Middle frontal gyrus (tissue), 1 donor: ENCODE measurements at regions not wholly inside any gene's neighbourhood (a gene's known extent, or its start where the extent isn't known, plus 50 kb on each side); places are given as distances from the start of the nearest gene placed in this dataset.
"Not testable (repeated sequence)": the region's sequence is repeated elsewhere in the genome, so short reads cannot be mapped to it uniquely, and the experiment has no call there.

Source experiments
- DNase-seq: peaks from one replicate; pipeline ENCODE4 v3.0.0-alpha.2; 2015; ENCODE audit warnings: low spot score; ENCODE audit errors: extremely low spot score

- DNase-seq = no peak
Measured at GRCh38 chr11:82225502-82225901, 508.2 kb downstream of the FAM181B start.

GRCh38 chr11:82216927-82217570 lies 516.6 kb downstream of the FAM181B start:
- DNase-seq = no peak

GRCh38 chr11:82210011-82210410 lies 523.7 kb downstream of the FAM181B start:
- no peak for DNase-seq

- DNase-seq = no peak
Measured at GRCh38 chr11:82195283-82195682, 538.4 kb downstream of the FAM181B start.

GRCh38 chr11:82194521-82194920 lies 539.1 kb downstream of the FAM181B start:
- DNase-seq = no peak

- no peak for DNase-seq
Measured at GRCh38 chr11:82191695-82192094, 542.0 kb downstream of the FAM181B start.

- DNase-seq = no peak
Measured at GRCh38 chr11:82185925-82186324, 547.7 kb downstream of the FAM181B start.

- DNase-seq = no peak
Measured at GRCh38 chr11:82184966-82185365, 548.7 kb downstream of the FAM181B start.

GRCh38 chr11:82183346-82183745 lies 550.3 kb downstream of the FAM181B start:
- DNase-seq = no peak

- DNase-seq = not testable (repeated sequence)
Measured at GRCh38 chr11:82182697-82183096, 551.0 kb downstream of the FAM181B start.

GRCh38 chr11:82181796-82182195 lies 551.9 kb downstream of the FAM181B start:
- DNase-seq = not testable (repeated sequence)

GRCh38 chr11:82176945-82177344 lies 556.7 kb downstream of the FAM181B start:
- DNase-seq = no peak

GRCh38 chr11:82176365-82176764 lies 557.3 kb downstream of the FAM181B start:
- DNase-seq = no peak

- no peak for DNase-seq
Measured at GRCh38 chr11:82174610-82175009, 559.1 kb downstream of the FAM181B start.

- DNase-seq = no peak
Measured at GRCh38 chr11:82146789-82147188, 586.9 kb downstream of the FAM181B start.

GRCh38 chr11:82118946-82119345 lies 614.7 kb downstream of the FAM181B start:
- no peak for DNase-seq

- no peak for DNase-seq
Measured at GRCh38 chr11:82117362-82117761, 616.3 kb downstream of the FAM181B start.

- DNase-seq = no peak
Measured at GRCh38 chr11:82105331-82105998, 628.2 kb downstream of the FAM181B start.

- DNase-seq = no peak
Measured at GRCh38 chr11:82092904-82093303, 640.8 kb downstream of the FAM181B start.

- no peak for DNase-seq
Measured at GRCh38 chr11:82089426-82089825, 644.2 kb downstream of the FAM181B start.

GRCh38 chr11:82085493-82085892 lies 648.2 kb downstream of the FAM181B start:
- no peak for DNase-seq

GRCh38 chr11:82082976-82083375 lies 650.7 kb downstream of the FAM181B start:
- no peak for DNase-seq

GRCh38 chr11:82080160-82080559 lies 653.5 kb downstream of the FAM181B start:
- no peak for DNase-seq
